SK-N-SH (cell line): ENCODE measurements at regions not wholly inside any gene's neighbourhood (a gene's known extent, or its start where the extent isn't known, plus 50 kb on each side); places are given as distances from the start of the nearest gene placed in this dataset.

Source experiments
- CTCF ChIA-PET: fragments of 300-600, 350-600 bp; formaldehyde crosslinking; extraction: SDS; loops from one replicate; lab custom pipeline; 2021; lab: Yijun Ruan, JAX
- POLR2A ChIA-PET: fragments of 350-600 bp; sonication (Branson Sonifier 250); formaldehyde crosslinking; extraction: SDS; loops from one replicate; lab custom pipeline; 2020; ENCODE audit warnings: antibody characterized with exemption, inconsistent platforms; lab: Yijun Ruan, JAX
- DNase-seq: peaks from one replicate; pipeline ENCODE4 v3.0.0; 2012
- H2AFZ ChIP-seq: fragments of 200-600 bp; sonication (generic); 2 replicates; pipeline ENCODE4 v1.8.1; 2016; ENCODE audit warnings: antibody characterized with exemption, mild to moderate bottlenecking, low read depth
- H3F3A ChIP-seq: fragments of 200-600 bp; sonication (generic); replicated peaks from 2 replicates; pipeline ENCODE3; 2016; ENCODE audit warnings: antibody characterized with exemption, mild to moderate bottlenecking; ENCODE audit not compliant: insufficient read depth
- H3K27ac ChIP-seq, 2 experiments: fragments of 200-500 bp in 1 of 2; fragments of 200-600 bp in 1 of 2; sonication (Bioruptor generic) in 1 of 2; sonication (generic), shearing (Covaris generic) in 1 of 2; 2 replicates each; pipeline versions ENCODE4 v1.5.1 to v1.6.1; 2014 to 2016; ENCODE audit warnings: low read depth in 2 of 2, inconsistent platforms in 1 of 2, low read length in 1 of 2, mild to moderate bottlenecking in 1 of 2, mixed read lengths in 1 of 2
- H3K27me3 ChIP-seq: fragments of 200-600 bp; sonication (generic), shearing (Covaris generic); 2 replicates; pipeline ENCODE4 v1.6.1; 2016; ENCODE audit warnings: mixed run types; ENCODE audit not compliant: insufficient read depth
- H3K36me3 ChIP-seq, 2 experiments: fragments of 200-500 bp in 1 of 2; fragments of 200-600 bp in 1 of 2; sonication (Bioruptor generic) in 1 of 2; sonication (generic) in 1 of 2; replicated peaks in 1 of 2; 2 replicates each; pipeline versions ENCODE3 to v1.5.1; 2014 to 2016; ENCODE audit warnings: low read length in 1 of 2, mild to moderate bottlenecking in 1 of 2; ENCODE audit not compliant: insufficient read depth in 2 of 2, control insufficient read depth in 1 of 2
- H3K4me1 ChIP-seq, 2 experiments: fragments of 200-500 bp in 1 of 2; fragments of 200-600 bp in 1 of 2; sonication (Bioruptor generic) in 1 of 2; sonication (generic), shearing (Covaris generic) in 1 of 2; 2 replicates each; pipeline versions ENCODE4 v1.5.1 to v1.6.1; 2014 to 2016; ENCODE audit warnings: low read depth in 1 of 2, low read length in 1 of 2, mixed run types in 1 of 2; ENCODE audit not compliant: insufficient read depth in 2 of 2, control insufficient read depth in 1 of 2
- H3K4me2 ChIP-seq: fragments of 200-600 bp; sonication (generic), shearing (Covaris generic); 2 replicates; pipeline ENCODE4 v1.6.1; 2017; ENCODE audit warnings: mixed run types
- H3K4me3 ChIP-seq, 2 experiments: fragments of 200-500 bp in 1 of 2; fragments of 200-600 bp in 1 of 2; sonication (Bioruptor generic) in 1 of 2; sonication (generic), shearing (Covaris generic) in 1 of 2; 2 replicates each; pipeline versions ENCODE4 v1.5.1 to v1.8.1; 2014 to 2016; ENCODE audit warnings: low read depth in 2 of 2, inconsistent platforms in 1 of 2, low read length in 1 of 2, mild to moderate bottlenecking in 1 of 2, mixed read lengths in 1 of 2, moderate library complexity in 1 of 2
- H3K79me2 ChIP-seq: fragments of 200-600 bp; sonication (generic); 2 replicates; pipeline ENCODE4 v1.8.1; 2017; ENCODE audit warnings: mild to moderate bottlenecking; ENCODE audit not compliant: insufficient read depth
- H3K9ac ChIP-seq: fragments of 200-600 bp; sonication (generic); 2 replicates; pipeline ENCODE4 v1.6.1; 2017; ENCODE audit warnings: mixed run types
- H3K9me2 ChIP-seq: fragments of 200-600 bp; sonication (generic); 2 replicates; pipeline ENCODE4 v1.6.1; 2017; ENCODE audit warnings: mixed run types
- H3K9me3 ChIP-seq: fragments of 200-600 bp; sonication (generic); 2 replicates; pipeline ENCODE4 v1.6.1; 2017; ENCODE audit warnings: mixed run types, mild to moderate bottlenecking, moderate library complexity
- H4K20me1 ChIP-seq: fragments of 200-600 bp; sonication (generic); 2 replicates; pipeline ENCODE4 v1.6.1; 2017; ENCODE audit warnings: mild to moderate bottlenecking, mixed run types; ENCODE audit not compliant: insufficient read depth
- ELF1 ChIP-seq: IDR thresholded peaks from 2 replicates; pipeline ENCODE4 v1.4.0; 2012
- EZH2phosphoT487 ChIP-seq: fragments of 200-600 bp; sonication (generic); IDR thresholded peaks from 2 replicates; pipeline ENCODE4 v1.6.1; 2017; ENCODE audit warnings: low read depth, mixed run types, mild to moderate bottlenecking, antibody characterized with exemption, moderate library complexity, borderline replicate concordance
- GABPA ChIP-seq: IDR thresholded peaks from 2 replicates; pipeline ENCODE4 v1.4.0; 2012; ENCODE audit warnings: low read depth, mild to moderate bottlenecking
- MXI1 ChIP-seq: IDR thresholded peaks from 2 replicates; pipeline ENCODE4 v1.6.1; 2012; ENCODE audit warnings: mild to moderate bottlenecking, low read depth, low read length, improper control_type of control experiment
- NFIC ChIP-seq: IDR thresholded peaks from 2 replicates; pipeline ENCODE4 v1.4.0; 2012; ENCODE audit warnings: borderline replicate concordance
- NRF1 ChIP-seq: IDR thresholded peaks from 2 replicates; pipeline ENCODE4 v1.6.1; 2012; ENCODE audit warnings: low read depth, mild to moderate bottlenecking, low read length
- POLR2AphosphoS5 ChIP-seq: IDR thresholded peaks from 2 replicates; pipeline ENCODE4 v1.6.1; 2012; ENCODE audit warnings: low read depth, low read length
- RAD21 ChIP-seq: IDR thresholded peaks from 2 replicates; pipeline ENCODE4 v1.6.1; 2012; ENCODE audit warnings: mild to moderate bottlenecking, low read length
- RCOR1 ChIP-seq: fragments of 150-350 bp; IDR thresholded peaks from 2 replicates; pipeline ENCODE4 v1.6.1; 2017; ENCODE audit warnings: antibody characterized with exemption, low read length
- RXRA ChIP-seq: IDR thresholded peaks from 2 replicates; pipeline ENCODE4 v1.4.0; 2012; ENCODE audit warnings: low read depth, mild to moderate bottlenecking, borderline replicate concordance
- SIN3A ChIP-seq: IDR thresholded peaks from 2 replicates; pipeline ENCODE4 v1.6.1; 2012; ENCODE audit warnings: low read depth, mild to moderate bottlenecking, low read length, moderate library complexity, borderline replicate concordance
- TEAD4 ChIP-seq: IDR thresholded peaks from 2 replicates; pipeline ENCODE4 v1.4.0; 2012; ENCODE audit warnings: mild to moderate bottlenecking, borderline replicate concordance; ENCODE audit not compliant: insufficient read depth
- YY1 ChIP-seq: IDR thresholded peaks from 2 replicates; pipeline ENCODE4 v1.4.0; 2012; ENCODE audit warnings: low read depth, mild to moderate bottlenecking
- WGBS: methylation state at CpG from one replicate; pipeline ENCODE4 v1.1.6; 2017; ENCODE audit warnings: low lambda C conversion rate; 5-methylcytosine and 5-hydroxymethylcytosine counted together
- TF ChIP-seq, protein P1 (sequence below): IDR thresholded peaks from 2 replicates; pipeline ENCODE4 v1.4.0; 2012; ENCODE audit warnings: low read depth
- TF ChIP-seq, protein P2 (sequence below): IDR thresholded peaks from 2 replicates; pipeline ENCODE4 v1.4.0; 2012; ENCODE audit warnings: low read depth, borderline replicate concordance
- TF ChIP-seq, protein P3 (sequence below): IDR thresholded peaks from 2 replicates; pipeline ENCODE4 v1.6.1; 2012; ENCODE audit warnings: mild to moderate bottlenecking, low read depth, low read length, moderate library complexity
- TF ChIP-seq, protein P4 (sequence below): fragments of 150-350 bp; IDR thresholded peaks from 2 replicates; pipeline ENCODE4 v1.6.1; 2017; ENCODE audit warnings: antibody characterized with exemption, low read length, low read depth, borderline replicate concordance

DNA sequence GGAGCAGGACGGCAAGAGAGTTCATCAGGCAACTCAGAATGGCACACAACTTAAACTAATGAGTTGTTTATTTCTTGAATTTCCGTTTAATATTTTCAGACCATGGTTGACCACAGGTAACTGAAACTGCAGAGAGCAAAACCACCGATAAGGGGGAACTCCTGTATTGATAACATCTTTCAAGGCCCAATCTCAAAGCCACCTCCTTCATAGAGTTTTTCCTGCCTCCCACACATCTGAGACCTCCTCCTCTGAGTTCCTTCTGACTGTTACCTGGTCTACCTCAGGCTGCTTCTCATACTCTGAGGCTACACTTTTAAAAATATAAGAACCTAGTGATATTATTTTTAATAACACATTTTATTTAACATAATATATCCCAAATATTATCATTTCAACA, 341.5 kb upstream of the NPVF start:
- TF ChIP-seq NRF1 (no peak), RAD21 (no peak), NFIC (no peak), GABPA (no peak), ELF1 (no peak), EZH2phosphoT487 (no peak), SIN3A (no peak), YY1 (no peak), POLR2AphosphoS5 (no peak), TEAD4 (no peak), MXI1 (no peak), RXRA (no peak), RCOR1 (no peak)
- TF ChIP-seq, protein P1, sequence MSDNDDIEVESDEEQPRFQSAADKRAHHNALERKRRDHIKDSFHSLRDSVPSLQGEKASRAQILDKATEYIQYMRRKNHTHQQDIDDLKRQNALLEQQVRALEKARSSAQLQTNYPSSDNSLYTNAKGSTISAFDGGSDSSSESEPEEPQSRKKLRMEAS: no peak
- TF ChIP-seq, protein P2, sequence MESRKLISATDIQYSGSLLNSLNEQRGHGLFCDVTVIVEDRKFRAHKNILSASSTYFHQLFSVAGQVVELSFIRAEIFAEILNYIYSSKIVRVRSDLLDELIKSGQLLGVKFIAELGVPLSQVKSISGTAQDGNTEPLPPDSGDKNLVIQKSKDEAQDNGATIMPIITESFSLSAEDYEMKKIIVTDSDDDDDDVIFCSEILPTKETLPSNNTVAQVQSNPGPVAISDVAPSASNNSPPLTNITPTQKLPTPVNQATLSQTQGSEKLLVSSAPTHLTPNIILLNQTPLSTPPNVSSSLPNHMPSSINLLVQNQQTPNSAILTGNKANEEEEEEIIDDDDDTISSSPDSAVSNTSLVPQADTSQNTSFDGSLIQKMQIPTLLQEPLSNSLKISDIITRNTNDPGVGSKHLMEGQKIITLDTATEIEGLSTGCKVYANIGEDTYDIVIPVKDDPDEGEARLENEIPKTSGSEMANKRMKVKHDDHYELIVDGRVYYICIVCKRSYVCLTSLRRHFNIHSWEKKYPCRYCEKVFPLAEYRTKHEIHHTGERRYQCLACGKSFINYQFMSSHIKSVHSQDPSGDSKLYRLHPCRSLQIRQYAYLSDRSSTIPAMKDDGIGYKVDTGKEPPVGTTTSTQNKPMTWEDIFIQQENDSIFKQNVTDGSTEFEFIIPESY: no peak
- TF ChIP-seq, protein P3, sequence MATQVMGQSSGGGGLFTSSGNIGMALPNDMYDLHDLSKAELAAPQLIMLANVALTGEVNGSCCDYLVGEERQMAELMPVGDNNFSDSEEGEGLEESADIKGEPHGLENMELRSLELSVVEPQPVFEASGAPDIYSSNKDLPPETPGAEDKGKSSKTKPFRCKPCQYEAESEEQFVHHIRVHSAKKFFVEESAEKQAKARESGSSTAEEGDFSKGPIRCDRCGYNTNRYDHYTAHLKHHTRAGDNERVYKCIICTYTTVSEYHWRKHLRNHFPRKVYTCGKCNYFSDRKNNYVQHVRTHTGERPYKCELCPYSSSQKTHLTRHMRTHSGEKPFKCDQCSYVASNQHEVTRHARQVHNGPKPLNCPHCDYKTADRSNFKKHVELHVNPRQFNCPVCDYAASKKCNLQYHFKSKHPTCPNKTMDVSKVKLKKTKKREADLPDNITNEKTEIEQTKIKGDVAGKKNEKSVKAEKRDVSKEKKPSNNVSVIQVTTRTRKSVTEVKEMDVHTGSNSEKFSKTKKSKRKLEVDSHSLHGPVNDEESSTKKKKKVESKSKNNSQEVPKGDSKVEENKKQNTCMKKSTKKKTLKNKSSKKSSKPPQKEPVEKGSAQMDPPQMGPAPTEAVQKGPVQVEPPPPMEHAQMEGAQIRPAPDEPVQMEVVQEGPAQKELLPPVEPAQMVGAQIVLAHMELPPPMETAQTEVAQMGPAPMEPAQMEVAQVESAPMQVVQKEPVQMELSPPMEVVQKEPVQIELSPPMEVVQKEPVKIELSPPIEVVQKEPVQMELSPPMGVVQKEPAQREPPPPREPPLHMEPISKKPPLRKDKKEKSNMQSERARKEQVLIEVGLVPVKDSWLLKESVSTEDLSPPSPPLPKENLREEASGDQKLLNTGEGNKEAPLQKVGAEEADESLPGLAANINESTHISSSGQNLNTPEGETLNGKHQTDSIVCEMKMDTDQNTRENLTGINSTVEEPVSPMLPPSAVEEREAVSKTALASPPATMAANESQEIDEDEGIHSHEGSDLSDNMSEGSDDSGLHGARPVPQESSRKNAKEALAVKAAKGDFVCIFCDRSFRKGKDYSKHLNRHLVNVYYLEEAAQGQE: no peak
- TF ChIP-seq, protein P4, sequence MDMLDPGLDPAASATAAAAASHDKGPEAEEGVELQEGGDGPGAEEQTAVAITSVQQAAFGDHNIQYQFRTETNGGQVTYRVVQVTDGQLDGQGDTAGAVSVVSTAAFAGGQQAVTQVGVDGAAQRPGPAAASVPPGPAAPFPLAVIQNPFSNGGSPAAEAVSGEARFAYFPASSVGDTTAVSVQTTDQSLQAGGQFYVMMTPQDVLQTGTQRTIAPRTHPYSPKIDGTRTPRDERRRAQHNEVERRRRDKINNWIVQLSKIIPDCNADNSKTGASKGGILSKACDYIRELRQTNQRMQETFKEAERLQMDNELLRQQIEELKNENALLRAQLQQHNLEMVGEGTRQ: no peak
- Histone ChIP-seq H3K4me1 (peaks cover 0 to 7% of the 10 kb centered on the region in 2 experiments; a peak in 2 of 4 replicates), H3K79me2 (no peaks in the 10 kb centered on the region), H3K9me2 (no peaks in the 10 kb centered on the region), H2AFZ (no peak overlapping the region), H3K36me3 (no peaks in the 10 kb centered on the region), H3K9me3 (no peaks in the 10 kb centered on the region), H3K27me3 (no peaks in the 10 kb centered on the region), H3F3A (no peaks in the 10 kb centered on the region), H3K4me3 (no peak overlapping the region), H3K27ac (no peak overlapping the region), H3K9ac (no peak overlapping the region), H3K4me2 (no peak overlapping the region), H4K20me1 (no peaks in the 10 kb centered on the region)
- POLR2A ChIA-PET: no interaction called here
- whole genome bisulfite sequencing: 33% methylated on average over 3 of the region's 3 CpGs
- DNase-seq: no peak
- CTCF ChIA-PET: interaction anchor here (1.0 to 18.8 kb wide), 5 partner anchors 9 to 309 kb away, joined by 3 to 766 read pairs (median 261); no protein-coding TSS in a partner anchor
